Activated CD8-positive, alpha-beta memory T cell treated with anti-CD3 and anti-CD28 coated beads for 1 hour (primary cell): ENCODE measurements at regions not wholly inside any gene's neighbourhood (a gene's known extent, or its start where the extent isn't known, plus 50 kb on each side); places are given as distances from the start of the nearest gene placed in this dataset.
"Not testable (repeated sequence)": the region's sequence is repeated elsewhere in the genome, so short reads cannot be mapped to it uniquely, and the experiment has no call there.

Source experiments
- DNase-seq, 2 donors: peaks; one replicate each; pipeline ENCODE4 v3.0.0-alpha.2; 2020; ENCODE audit warnings: low read depth in 1 of 2; ENCODE audit errors: extremely low read depth in 1 of 2

- DNase-seq: no peak
Observed at GRCh38 chr12:90831712-90832111, 123.3 kb downstream of the CCER1 start.

- no peak for DNase-seq
Observed at GRCh38 chr12:90829044-90829443, 125.9 kb downstream of the CCER1 start.

- no peak for DNase-seq
Observed at GRCh38 chr12:90828621-90829020, 126.4 kb downstream of the CCER1 start.

GRCh38 chr12:90827567-90827966 lies 127.4 kb downstream of the CCER1 start:
- no peak for DNase-seq

- no peak for DNase-seq
Observed at GRCh38 chr12:90826036-90826435, 128.9 kb downstream of the CCER1 start.

- no peak for DNase-seq
Observed at GRCh38 chr12:90823859-90824258, 131.1 kb downstream of the CCER1 start.

- DNase-seq: no peak
Observed at GRCh38 chr12:90819709-90820108, 135.3 kb downstream of the CCER1 start.

- no peak for DNase-seq
Observed at GRCh38 chr12:90816353-90817089, 138.5 kb downstream of the CCER1 start.

- DNase-seq: no peak
Observed at GRCh38 chr12:90809940-90810339, 145.0 kb downstream of the CCER1 start.

GRCh38 chr12:90808568-90808967 lies 146.4 kb downstream of the CCER1 start:
- no peak for DNase-seq

- DNase-seq: no peak
Observed at GRCh38 chr12:90802727-90803126, 152.2 kb downstream of the CCER1 start.

- DNase-seq: no peak
Observed at GRCh38 chr12:90801776-90802175, 153.2 kb downstream of the CCER1 start.

GRCh38 chr12:90794212-90794611 lies 160.8 kb downstream of the CCER1 start:
- DNase-seq: no peak

- not testable (repeated sequence) for DNase-seq
Observed at GRCh38 chr12:90792718-90793117, 162.3 kb downstream of the CCER1 start.

- no peak for DNase-seq
Observed at GRCh38 chr12:90791445-90791844, 163.5 kb downstream of the CCER1 start.

GRCh38 chr12:90790747-90791146 lies 164.2 kb downstream of the CCER1 start:
- no peak for DNase-seq

- DNase-seq: no peak
Observed at GRCh38 chr12:90773491-90773890, 181.5 kb downstream of the CCER1 start.

GRCh38 chr12:90770861-90771260 lies 184.1 kb downstream of the CCER1 start:
- no peak for DNase-seq

- no peak for DNase-seq
Observed at GRCh38 chr12:90757957-90758356, 197.0 kb downstream of the CCER1 start.

- DNase-seq: no peak
Observed at GRCh38 chr12:90745211-90745610, 209.8 kb downstream of the CCER1 start.

GRCh38 chr12:90741611-90742010 lies 213.4 kb downstream of the CCER1 start:
- no peak for DNase-seq

GRCh38 chr12:90729736-90730135 lies 225.2 kb downstream of the CCER1 start:
- no peak for DNase-seq

- no peak for DNase-seq
Observed at GRCh38 chr12:90712671-90713070, 242.3 kb downstream of the CCER1 start.
